Right lobe of liver (tissue), 4 donors: ENCODE measurements at regions not wholly inside any gene's neighbourhood (a gene's known extent, or its start where the extent isn't known, plus 50 kb on each side); places are given as distances from the start of the nearest gene placed in this dataset.

Experiments
- POLR2A ChIP-seq: fragments of 450-650 bp; IDR thresholded peaks from one replicate; pipeline ENCODE4 v1.6.1; 2017; ENCODE audit warnings: antibody characterized with exemption, mild to moderate bottlenecking
- TF ChIP-seq, protein P1 (sequence below), 4 donors: fragments of 200-600 bp in 3 of 4; fragments of 450-650 bp in 1 of 4; IDR thresholded peaks; one replicate each; pipeline versions ENCODE4 v1.5.1 to v1.8.0; 2016 to 2022; ENCODE audit warnings: antibody characterized with exemption in 4 of 4, mild to moderate bottlenecking in 2 of 4
- donor health status: DM: no; HTN: no; CAD: no.
- donor health status: DM: no; HTN: no; CAD: no.
- donor health status: DM: no; HTN: yes; CAD: no.

DNA sequence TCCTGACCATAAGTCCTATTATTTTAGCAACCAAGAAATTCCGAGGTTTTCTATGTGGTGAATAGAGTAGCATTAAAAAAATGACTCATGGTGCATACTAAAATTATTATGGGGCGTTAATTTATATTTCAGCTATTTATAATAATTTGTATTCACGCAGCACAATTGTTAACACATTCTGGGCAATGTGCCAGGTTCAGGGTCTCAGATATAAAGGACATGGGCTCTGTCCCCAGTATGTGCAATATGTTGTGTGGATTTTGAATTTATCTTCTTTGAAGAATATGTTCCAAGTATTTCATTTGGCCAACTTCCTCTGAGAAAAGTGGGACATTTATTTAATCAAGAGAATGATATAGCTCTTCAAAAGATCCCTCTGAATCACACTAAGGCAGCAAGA lies 1434.7 kb upstream of the PRR20A start:
- TF ChIP-seq, protein P1, sequence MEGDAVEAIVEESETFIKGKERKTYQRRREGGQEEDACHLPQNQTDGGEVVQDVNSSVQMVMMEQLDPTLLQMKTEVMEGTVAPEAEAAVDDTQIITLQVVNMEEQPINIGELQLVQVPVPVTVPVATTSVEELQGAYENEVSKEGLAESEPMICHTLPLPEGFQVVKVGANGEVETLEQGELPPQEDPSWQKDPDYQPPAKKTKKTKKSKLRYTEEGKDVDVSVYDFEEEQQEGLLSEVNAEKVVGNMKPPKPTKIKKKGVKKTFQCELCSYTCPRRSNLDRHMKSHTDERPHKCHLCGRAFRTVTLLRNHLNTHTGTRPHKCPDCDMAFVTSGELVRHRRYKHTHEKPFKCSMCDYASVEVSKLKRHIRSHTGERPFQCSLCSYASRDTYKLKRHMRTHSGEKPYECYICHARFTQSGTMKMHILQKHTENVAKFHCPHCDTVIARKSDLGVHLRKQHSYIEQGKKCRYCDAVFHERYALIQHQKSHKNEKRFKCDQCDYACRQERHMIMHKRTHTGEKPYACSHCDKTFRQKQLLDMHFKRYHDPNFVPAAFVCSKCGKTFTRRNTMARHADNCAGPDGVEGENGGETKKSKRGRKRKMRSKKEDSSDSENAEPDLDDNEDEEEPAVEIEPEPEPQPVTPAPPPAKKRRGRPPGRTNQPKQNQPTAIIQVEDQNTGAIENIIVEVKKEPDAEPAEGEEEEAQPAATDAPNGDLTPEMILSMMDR (IDR thresholded peaks at IDR 0.05), result no peak
- TF ChIP-seq POLR2A, result no peak
